SK-N-SH (cell line): ENCODE measurements at regions not wholly inside any gene's neighbourhood (a gene's known extent, or its start where the extent isn't known, plus 50 kb on each side); places are given as distances from the start of the nearest gene placed in this dataset.

Experiments
- CHD2 ChIP-seq: fragments of 150-350 bp; IDR thresholded peaks from 2 replicates; pipeline ENCODE4 v1.6.1; 2018; ENCODE audit warnings: low read length; ENCODE audit not compliant: partially characterized antibody
- CTCF ChIP-seq: fragments of 200-600 bp; sonication (generic); IDR thresholded peaks from 2 replicates; pipeline ENCODE4 v1.6.1; 2017; ENCODE audit warnings: antibody characterized with exemption, mild to moderate bottlenecking, moderate library complexity
- GATA2 ChIP-seq: sonication (generic); formaldehyde crosslinking; IDR thresholded peaks from 2 replicates; pipeline ENCODE4 v1.5.0; 2020; ENCODE audit warnings: mild to moderate bottlenecking, missing genetic modification reagents
- REST ChIP-seq: IDR thresholded peaks from 2 replicates; pipeline ENCODE4 v1.6.1; 2012; ENCODE audit warnings: mild to moderate bottlenecking, low read depth, low read length, moderate library complexity
- RFX5 ChIP-seq: IDR thresholded peaks from 2 replicates; pipeline ENCODE4 v1.6.1; 2012; ENCODE audit warnings: mild to moderate bottlenecking, improper control_type of control experiment, low read length
- TEAD4 ChIP-seq: IDR thresholded peaks from 2 replicates; pipeline ENCODE4 v1.4.0; 2012; ENCODE audit warnings: mild to moderate bottlenecking, borderline replicate concordance; ENCODE audit not compliant: insufficient read depth

- TF ChIP-seq CTCF = no peak
- no peak for TF ChIP-seq RFX5
- TF ChIP-seq CHD2 = no peak
- no peak for TF ChIP-seq GATA2
- TF ChIP-seq REST = no peak
- no peak for TF ChIP-seq TEAD4
Observed at GRCh38 chr6:40735121-40735520, 148.0 kb upstream of the LRFN2 start.
